ENCODE measurements at regions not wholly inside any gene's neighbourhood (a gene's known extent, or its start where the extent isn't known, plus 50 kb on each side); places are given as distances from the start of the nearest gene placed in this dataset.

GRCh38 chr16:80200079-80200478 lies 340.7 kb upstream of the DYNLRB2 start:
- Mint-ChIP-seq H3K4me1 (no peaks in the 10 kb centered on the region), H3K27me3 (peaks cover 1 to 15% (median 9%) of the 10 kb centered on the region in 5 donors), H3K4me3 (no peak overlapping the region), H3K36me3 (no peaks in the 10 kb centered on the region), H3K9me3 (peaks cover 0 to 8% (median 0%) of the 10 kb centered on the region in 9 donors), H3K27ac (no peak overlapping the region)
- no peak for ATAC-seq
- POLR2A ChIA-PET, result no interaction called here
- DNase-seq, result no peak

DNA sequence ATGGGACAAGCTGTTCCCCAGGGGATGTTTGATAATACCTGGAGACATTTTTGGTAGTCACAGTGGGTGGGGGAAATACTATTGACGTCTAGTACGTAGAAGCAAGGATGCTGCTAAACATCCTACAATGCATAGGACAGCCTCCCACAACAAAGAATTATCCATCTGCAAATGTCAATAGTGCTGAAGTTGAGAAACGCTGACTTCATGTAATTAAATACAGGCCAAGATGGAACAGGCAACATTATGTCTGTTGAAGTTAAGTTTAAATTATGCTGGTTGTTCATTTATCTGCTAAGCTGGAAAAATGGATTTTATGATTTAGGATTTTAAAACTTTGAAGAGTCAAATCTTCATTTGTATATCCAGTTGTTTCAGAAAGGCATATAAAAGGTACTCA lies 341.2 kb upstream of the DYNLRB2 start:
- DNase-seq (no peak), ATAC-seq (no peak)
- Mint-ChIP-seq H3K9me3 (peaks cover 0 to 3% (median 0%) of the 10 kb centered on the region in 9 donors), H3K27ac (no peak overlapping the region), H3K36me3 (no peaks in the 10 kb centered on the region), H3K27me3 (peaks cover 1 to 12% (median 9%) of the 10 kb centered on the region in 5 donors), H3K4me1 (no peaks in the 10 kb centered on the region), H3K4me3 (no peak overlapping the region)
- POLR2A ChIA-PET, result no interaction called here

DNA sequence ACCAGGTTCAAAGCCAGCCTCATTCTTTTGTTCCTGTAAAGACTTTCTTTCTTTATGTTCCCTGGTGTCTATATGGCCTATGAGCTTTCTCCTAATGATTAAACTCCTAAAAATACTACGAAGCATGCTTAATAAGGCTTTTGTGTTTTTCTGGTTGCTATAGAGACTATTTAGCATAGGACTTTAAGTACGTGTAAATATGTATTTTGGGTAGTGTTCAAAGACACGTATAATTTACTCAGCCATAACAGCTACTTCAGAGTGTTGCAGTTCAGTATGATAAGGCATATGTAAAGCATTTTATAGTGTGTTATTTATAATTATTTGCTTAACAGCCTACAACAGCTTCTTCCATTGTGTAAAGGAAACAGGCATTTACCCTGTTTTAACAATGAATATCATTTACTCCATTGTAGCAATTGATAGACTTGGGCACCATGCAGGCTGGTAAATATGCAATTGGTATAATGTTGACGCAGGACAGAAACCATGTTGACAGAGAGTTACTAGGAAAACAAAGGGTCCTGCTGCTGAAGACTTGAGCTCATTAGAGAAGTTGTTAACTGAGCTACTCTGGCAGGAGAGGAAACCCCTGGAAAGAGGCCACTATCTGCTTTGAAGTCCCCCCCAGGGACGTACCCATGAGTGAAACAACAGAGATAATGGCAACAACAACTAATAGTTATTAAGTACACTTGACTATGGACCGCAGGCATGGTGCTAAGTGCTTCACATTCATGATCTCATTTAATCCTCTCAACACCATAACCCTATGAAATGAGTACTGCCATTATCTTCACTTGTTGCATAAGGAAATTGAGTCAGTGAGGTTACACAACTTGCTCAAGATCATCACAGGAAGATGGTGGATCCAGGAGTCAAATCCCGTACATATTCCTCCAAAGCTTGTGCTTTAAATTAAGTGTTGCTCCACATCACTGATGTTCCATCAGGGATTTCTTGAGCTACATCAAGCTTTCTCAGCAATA lies 342.2 kb upstream of the DYNLRB2 start:
- ATAC-seq (no peak), DNase-seq (no peak)
- Mint-ChIP-seq H3K36me3 (no peaks in the 10 kb centered on the region), H3K27ac (no peak overlapping the region), H3K4me3 (no peak overlapping the region), H3K4me1 (no peaks in the 10 kb centered on the region), H3K9me3 (peaks cover 0 to 3% (median 0%) of the 10 kb centered on the region in 9 donors), H3K27me3 (peaks cover 1 to 18% (median 10%) of the 10 kb centered on the region in 5 donors)
- POLR2A ChIA-PET, result no interaction called here

DNA sequence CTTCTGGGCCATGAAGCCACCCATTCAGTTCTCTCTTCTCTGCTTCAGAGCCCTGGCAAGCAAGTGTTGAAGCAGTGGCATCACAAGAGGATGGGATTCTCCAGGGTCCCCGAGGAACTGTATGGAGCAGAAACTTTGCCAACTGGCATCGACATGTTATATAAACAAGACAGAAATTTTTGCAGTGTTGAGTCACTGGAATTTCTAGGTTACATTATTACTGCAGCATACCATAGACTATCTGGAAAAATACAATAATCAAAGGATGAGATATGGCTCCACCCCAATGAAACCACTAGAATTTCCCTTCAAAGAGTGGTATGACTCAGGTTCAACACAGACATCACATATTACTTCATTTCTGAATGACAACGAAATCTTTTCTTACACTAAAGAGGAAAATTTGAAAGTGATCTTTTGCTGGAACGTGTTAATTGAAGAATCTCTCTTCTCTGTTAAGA lies 343.0 kb upstream of the DYNLRB2 start:
- Mint-ChIP-seq H3K4me3 (no peak overlapping the region), H3K9me3 (peaks cover 0 to 4% (median 0%) of the 10 kb centered on the region in 9 donors), H3K4me1 (no peaks in the 10 kb centered on the region), H3K27ac (no peak overlapping the region), H3K36me3 (no peaks in the 10 kb centered on the region), H3K27me3 (peaks cover 5 to 25% (median 10%) of the 10 kb centered on the region in 5 donors)
- DNase-seq (no peak), ATAC-seq (no peak)
- POLR2A ChIA-PET, result no interaction called here

DNA sequence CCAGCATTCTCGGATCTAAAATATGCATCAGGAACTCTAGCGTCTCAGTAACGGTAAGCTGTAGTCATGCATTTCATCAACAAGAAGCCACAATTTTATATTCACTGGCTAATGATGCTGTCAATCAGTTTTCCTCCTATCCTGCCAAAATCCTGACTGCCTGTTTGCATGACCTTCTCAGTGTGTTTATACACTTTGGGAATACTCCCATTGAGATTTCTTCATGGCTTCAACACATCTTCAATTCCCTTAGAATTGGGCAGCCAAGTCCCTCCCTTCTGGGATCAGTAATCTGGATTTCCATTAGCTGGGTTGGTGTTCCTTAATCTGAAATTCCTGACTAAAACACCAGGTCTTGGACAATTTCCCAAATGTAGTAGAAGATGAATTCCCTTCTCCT lies 348.9 kb upstream of the DYNLRB2 start:
- DNase-seq, result no peak
- Mint-ChIP-seq H3K4me3 (no peak overlapping the region), H3K4me1 (no peaks in the 10 kb centered on the region), H3K27me3 (peaks cover 3 to 37% (median 10%) of the 10 kb centered on the region in 5 donors), H3K9me3 (peaks cover 0 to 6% (median 0%) of the 10 kb centered on the region in 9 donors), H3K27ac (no peak overlapping the region), H3K36me3 (no peaks in the 10 kb centered on the region)
- no peak for ATAC-seq
- POLR2A ChIA-PET, result no interaction called here

GRCh38 chr16:80189476-80190175 lies 351.2 kb upstream of the DYNLRB2 start:
- no peak overlapping the region for H3K4me3 Mint-ChIP-seq
- POLR2A ChIA-PET, result no interaction called here

DNA sequence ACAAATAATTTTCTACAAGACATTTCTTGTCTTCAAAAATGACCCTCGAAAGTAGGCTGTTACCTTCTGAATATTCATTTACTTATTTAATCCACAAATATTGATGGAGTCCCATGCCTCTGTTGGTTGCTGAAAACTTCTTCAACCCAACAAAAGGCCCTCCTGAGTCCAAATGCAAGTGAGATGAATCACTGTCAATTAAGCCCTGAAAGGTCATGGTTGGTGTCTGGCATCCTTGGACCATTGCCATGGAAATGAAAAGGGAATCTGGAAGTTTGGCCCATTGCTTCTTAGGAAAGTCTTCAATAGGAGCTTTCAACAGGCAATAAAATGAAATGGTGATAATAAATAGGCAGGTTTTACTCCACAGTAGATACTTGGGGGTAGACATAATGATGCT lies 364.7 kb upstream of the DYNLRB2 start:
- Mint-ChIP-seq H3K27me3 (peaks cover 5 to 20% (median 10%) of the 10 kb centered on the region in 5 donors), H3K4me3 (no peak overlapping the region), H3K4me1 (no peaks in the 10 kb centered on the region), H3K9me3 (peaks cover 0 to 3% (median 0%) of the 10 kb centered on the region in 9 donors), H3K36me3 (no peaks in the 10 kb centered on the region), H3K27ac (no peak overlapping the region)
- POLR2A ChIA-PET, result no interaction called here
- no peak for ATAC-seq
- DNase-seq, result no peak

More at GRCh38 chr16:80189476-80190175, 351.2 kb upstream of the DYNLRB2 start:
- ATAC-seq (no peak), DNase-seq (no peak)
- Mint-ChIP-seq H3K4me1 (no peaks in the 10 kb centered on the region), H3K36me3 (no peaks in the 10 kb centered on the region), H3K27me3 (peaks cover 0 to 28% (median 6%) of the 10 kb centered on the region in 5 donors), H3K27ac (no peak overlapping the region), H3K9me3 (peaks cover 0 to 5% (median 0%) of the 10 kb centered on the region in 9 donors)

- DNase-seq, result no peak
- POLR2A ChIA-PET, result no interaction called here
- no peaks in the 10 kb centered on the region for H3K36me3 Mint-ChIP-seq
- peaks cover 4 to 20% (median 10%) of the 10 kb centered on the region in 5 donors for H3K27me3 Mint-ChIP-seq
- H3K27ac Mint-ChIP-seq, result no peak overlapping the region
- no peak overlapping the region for H3K4me3 Mint-ChIP-seq
- ATAC-seq, result no peak
- H3K4me1 Mint-ChIP-seq, result no peaks in the 10 kb centered on the region
- H3K9me3 Mint-ChIP-seq, result peaks cover 0 to 6% (median 0%) of the 10 kb centered on the region in 9 donors
Measured at GRCh38 chr16:80175011-80175410, 365.8 kb upstream of the DYNLRB2 start.

GRCh38 chr16:80174416-80174815 lies 366.4 kb upstream of the DYNLRB2 start:
- POLR2A ChIA-PET, result no interaction called here

DNA sequence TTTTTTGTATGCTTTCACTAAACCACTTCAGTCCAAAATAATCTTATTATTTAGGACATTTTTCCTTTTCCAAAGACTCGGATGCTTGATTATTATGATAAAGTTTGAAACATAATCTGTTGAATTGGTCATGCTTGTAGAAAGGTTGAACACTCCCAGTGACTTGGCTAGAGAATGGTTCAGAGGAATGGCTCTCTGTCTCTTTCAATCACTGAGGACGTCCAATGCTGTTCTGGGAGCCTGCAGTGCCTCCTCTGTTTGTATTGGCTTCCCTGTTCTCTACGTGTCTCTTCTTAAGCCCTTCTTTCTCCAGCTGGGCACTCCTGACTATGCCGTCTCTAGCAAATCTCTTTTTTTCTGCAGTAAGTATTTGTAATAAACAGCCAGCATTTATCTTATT lies 369.0 kb upstream of the DYNLRB2 start:
- peaks cover 2 to 8% (median 5%) of the 10 kb centered on the region in 5 donors for H3K27me3 Mint-ChIP-seq
- no peak for ATAC-seq

More at GRCh38 chr16:80174416-80174815, 366.4 kb upstream of the DYNLRB2 start:
- DNase-seq (no peak), ATAC-seq (no peak)
- Mint-ChIP-seq H3K27ac (no peak overlapping the region), H3K9me3 (peaks cover 0 to 10% (median 0%) of the 10 kb centered on the region in 9 donors), H3K36me3 (no peaks in the 10 kb centered on the region), H3K27me3 (peaks cover 4 to 20% (median 10%) of the 10 kb centered on the region in 5 donors), H3K4me3 (no peak overlapping the region), H3K4me1 (no peaks in the 10 kb centered on the region)

DNA sequence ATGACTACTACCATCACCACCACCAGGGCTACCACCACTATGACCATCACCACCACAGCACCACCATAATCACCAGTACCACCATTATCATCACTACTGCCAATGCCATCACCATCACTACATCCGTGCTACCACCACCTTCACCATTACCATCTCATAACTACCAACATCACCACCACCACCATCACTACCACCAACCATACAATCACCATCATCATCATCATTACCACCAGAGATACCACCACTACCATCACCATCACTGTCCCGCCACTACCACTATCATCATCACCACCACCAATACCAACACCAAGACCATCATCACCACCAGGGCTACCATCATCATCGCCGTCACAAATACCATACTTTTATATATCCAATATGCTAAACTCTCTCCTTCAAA lies 369.6 kb upstream of the DYNLRB2 start:
- Mint-ChIP-seq H3K27ac (no peak overlapping the region), H3K4me3 (no peak overlapping the region), H3K9me3 (peaks cover 0 to 10% (median 0%) of the 10 kb centered on the region in 9 donors), H3K4me1 (no peaks in the 10 kb centered on the region), H3K36me3 (no peaks in the 10 kb centered on the region), H3K27me3 (peaks cover 0 to 6% (median 0%) of the 10 kb centered on the region in 5 donors)
- DNase-seq, result no peak
- POLR2A ChIA-PET, result no interaction called here
- ATAC-seq, result no peak

More for the DNA sequence above, 369.0 kb upstream of the DYNLRB2 start:
- no peaks in the 10 kb centered on the region for H3K4me1 Mint-ChIP-seq
- H3K27ac Mint-ChIP-seq, result no peak overlapping the region
- no peak overlapping the region for H3K4me3 Mint-ChIP-seq
- no peak for DNase-seq
- H3K9me3 Mint-ChIP-seq, result peaks cover 0 to 10% (median 0%) of the 10 kb centered on the region in 9 donors
- H3K36me3 Mint-ChIP-seq, result no peaks in the 10 kb centered on the region
- POLR2A ChIA-PET, result no interaction called here

DNA sequence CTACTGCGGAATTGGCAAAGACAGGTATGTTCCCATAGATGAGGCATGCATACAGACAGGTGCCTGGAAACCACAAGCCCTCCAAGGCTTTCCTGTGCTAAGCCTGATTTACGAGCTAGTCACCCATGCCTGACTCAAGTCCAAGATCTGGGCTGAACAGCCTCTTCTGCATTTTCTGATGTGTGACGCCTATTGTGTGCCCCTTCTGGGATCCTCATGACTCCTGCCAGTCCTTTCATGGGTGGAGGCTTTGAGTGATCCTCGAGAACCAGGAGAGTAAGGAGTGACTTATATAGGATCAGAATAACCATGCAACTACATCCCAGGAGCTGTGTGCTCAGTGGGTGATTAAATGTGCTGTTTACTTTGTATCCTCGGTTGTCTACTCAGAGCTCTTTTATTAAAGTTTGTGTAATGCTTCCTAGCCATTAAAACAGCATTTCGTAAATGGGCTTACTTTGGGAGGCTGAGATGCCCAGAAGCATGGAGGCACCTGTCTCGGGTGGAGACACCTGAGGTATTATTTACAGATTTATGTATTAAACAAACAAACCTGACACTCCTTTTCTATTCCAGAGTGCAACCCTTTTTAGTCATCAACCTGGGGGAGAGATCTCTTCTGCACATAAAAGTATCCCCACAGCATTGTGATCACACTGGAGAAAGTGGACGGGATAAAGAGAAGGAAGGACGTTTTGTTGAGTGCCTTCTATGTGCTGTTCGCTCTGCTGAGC lies 373.0 kb upstream of the DYNLRB2 start:
- Mint-ChIP-seq H3K27me3 (peaks cover 0 to 6% (median 0%) of the 10 kb centered on the region in 5 donors), H3K4me1 (no peaks in the 10 kb centered on the region), H3K9me3 (peaks cover 0 to 10% (median 0%) of the 10 kb centered on the region in 9 donors), H3K4me3 (no peak overlapping the region), H3K27ac (no peak overlapping the region), H3K36me3 (no peaks in the 10 kb centered on the region)
- DNase-seq (no peak), ATAC-seq (no peak)
- POLR2A ChIA-PET, result no interaction called here

All from naive thymus-derived CD8-positive, alpha-beta T cell (primary cell).